Forelimb muscle (tissue), 1 donor: ENCODE measurements at regions not wholly inside any gene's neighbourhood (a gene's known extent, or its start where the extent isn't known, plus 50 kb on each side); places are given as distances from the start of the nearest gene placed in this dataset.

ENCODE experiments used
- DNase-seq: peaks from one replicate; pipeline ENCODE4 v3.0.0-alpha.2; 2013; ENCODE audit warnings: low read depth

GRCh38 chr2:193349642-193350041 lies 1154.9 kb upstream of the TMEFF2 start:
- DNase-seq = no peak

DNA sequence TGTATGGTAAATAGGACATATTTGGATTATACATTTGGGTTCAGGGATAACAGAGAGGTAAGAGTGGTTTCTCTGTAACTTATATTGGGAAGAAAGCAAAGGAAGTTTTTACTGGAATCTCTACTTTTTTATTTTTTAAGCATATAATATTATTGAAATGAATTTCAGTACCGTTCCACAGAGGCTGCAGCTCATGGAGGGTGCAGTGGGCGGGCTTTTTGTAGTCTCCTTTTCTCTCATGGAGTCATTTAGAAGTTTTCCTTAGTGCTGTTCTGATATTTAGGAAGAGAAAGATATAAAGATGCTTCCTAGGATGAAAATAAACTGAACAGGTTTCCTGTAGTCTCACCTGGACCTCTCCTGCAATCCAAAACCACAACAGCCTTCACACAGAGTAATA lies 1153.3 kb upstream of the TMEFF2 start:
- no peak for DNase-seq

- peak; percentile 17 for DNase-seq
These were observed 1142.0 kb upstream of the TMEFF2 start for GRCh38 chr2:193336781-193337180.

DNA sequence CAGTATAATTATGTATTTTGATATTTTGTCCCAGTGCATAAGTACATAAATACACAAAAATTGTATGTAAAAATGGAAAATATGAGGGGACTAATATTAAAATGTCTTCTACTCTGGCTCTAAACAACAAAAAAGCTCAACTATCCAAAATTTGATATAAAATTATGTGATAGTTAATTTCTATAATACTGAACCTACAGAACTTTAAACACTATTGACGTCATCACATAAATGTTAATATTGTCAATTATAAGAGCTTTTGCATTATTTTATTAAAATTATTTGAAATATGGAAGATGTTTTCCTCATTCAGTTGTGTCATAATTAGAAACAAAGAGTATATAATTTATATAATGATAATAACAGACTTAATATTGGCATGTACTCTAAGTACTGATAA lies 1139.7 kb upstream of the TMEFF2 start:
- DNase-seq = no peak

DNA sequence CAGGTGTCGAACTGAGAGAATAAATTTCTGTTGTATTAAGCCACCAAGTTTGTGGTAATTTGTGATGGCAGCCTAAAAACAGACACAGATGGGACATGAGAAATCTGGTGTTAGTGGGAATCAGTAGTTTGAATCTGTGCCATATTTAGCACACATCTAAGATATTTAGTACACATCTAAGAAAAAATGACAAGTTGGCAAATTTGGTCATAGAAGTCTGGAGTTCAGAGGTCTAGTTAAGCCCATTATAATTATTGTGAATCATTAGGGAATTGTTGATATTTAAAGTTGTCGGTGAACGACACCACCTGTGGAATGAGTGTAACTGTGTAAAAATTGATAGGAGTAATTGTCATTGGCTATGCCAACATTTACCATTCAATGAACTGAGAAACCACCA lies 1138.8 kb upstream of the TMEFF2 start:
- DNase-seq = no peak

GRCh38 chr2:193332941-193333340 lies 1138.2 kb upstream of the TMEFF2 start:
- DNase-seq = no peak

GRCh38 chr2:193331676-193332075 lies 1136.9 kb upstream of the TMEFF2 start:
- peak; percentile 24 for DNase-seq

DNA sequence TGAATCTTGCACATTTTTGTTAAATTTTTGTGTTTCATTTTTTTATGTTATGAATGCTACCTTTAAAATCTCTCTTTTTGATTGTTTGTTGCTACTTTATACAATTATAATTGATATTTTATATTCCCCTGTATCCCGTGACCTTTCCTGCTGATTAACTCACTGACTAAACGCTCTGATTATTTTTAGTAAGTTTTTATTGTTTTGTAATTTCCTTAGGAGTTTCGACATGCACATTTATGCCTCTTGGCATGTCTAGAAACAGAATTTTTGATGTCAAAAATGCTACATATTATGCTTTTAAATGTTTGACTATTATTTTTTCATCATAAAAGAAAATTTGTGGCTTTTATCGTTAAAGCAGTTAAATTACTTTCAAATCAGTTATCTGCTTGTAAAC lies 1131.6 kb upstream of the TMEFF2 start:
- DNase-seq = no peak

DNA sequence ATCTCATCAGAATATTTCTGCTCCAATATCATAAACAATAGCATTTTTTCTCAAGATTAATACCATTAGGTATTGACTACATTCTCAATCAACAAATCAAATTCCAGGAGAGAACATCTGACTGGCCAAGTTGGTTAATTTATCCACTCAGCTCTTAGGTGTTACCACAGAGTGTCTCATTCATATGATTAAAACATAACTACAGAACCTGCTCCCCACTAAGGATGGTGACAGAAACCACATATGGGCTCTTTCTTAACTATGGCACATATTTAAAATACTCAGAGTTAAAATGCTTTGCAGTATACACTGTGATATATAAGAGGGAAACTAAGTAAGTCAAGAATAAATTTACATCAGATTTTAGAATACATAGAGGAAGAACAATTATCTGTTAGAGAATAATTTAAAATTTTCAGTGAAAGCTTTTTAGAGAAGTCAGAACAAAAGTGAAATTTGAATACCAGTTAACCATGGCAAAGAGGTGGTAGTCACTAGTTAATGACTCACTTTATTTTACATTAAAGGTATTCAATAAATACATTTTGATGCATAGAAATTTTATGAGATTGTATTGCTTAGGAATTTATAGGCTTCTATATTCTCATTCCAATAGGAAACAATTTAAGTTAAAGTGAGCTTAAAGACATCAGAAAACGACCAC lies 1120.8 kb upstream of the TMEFF2 start:
- no peak for DNase-seq

GRCh38 chr2:193303464-193303863 lies 1108.7 kb upstream of the TMEFF2 start:
- DNase-seq = no peak

- no peak for DNase-seq
These were observed 1099.6 kb upstream of the TMEFF2 start for GRCh38 chr2:193294371-193294770.

DNA sequence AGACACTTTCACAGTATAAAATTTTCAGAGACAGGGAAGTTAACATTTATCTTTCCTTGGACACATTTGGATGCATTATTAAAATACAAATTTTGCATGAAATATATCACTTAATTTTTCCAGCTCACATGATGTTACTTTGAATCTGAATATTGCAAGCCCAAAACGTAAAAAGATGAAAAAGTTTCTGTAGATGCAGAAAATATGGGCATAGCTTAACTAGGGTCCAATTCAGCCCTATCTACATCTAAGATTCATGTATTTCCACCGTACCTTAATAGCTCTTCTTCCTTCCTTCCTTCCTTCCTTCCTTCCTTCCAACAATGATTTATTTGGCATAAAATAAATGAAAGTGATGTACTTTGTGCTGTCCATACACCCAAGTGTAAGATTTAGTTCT lies 1084.6 kb upstream of the TMEFF2 start:
- DNase-seq = no peak

- DNase-seq = no peak
These were observed 1082.3 kb upstream of the TMEFF2 start for GRCh38 chr2:193276988-193277387.

- no peak for DNase-seq
These were observed 1081.8 kb upstream of the TMEFF2 start for GRCh38 chr2:193276560-193276959.

DNA sequence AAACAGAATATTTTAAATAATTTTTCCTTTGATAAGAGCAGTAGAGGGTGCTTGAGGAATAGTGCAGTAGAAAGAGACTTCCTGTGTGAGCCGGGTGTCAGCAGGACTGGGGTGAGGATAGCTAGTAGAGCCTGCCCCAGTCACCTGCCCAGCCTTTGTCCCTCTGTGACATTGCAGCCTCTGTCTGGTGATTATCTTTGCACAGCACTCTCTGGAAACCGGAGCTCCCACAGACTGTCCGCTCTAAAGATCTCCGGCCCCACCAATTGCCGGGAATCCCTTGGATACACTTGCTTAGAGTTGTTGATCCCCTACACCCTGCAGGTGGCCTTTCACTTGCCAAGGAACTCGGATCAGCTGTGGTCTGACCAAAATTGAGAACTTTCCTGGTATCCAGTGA lies 1081.3 kb upstream of the TMEFF2 start:
- DNase-seq = no peak

- DNase-seq = no peak
These were observed 1077.3 kb upstream of the TMEFF2 start for GRCh38 chr2:193272011-193272410.

- DNase-seq = no peak
These were observed 1076.1 kb upstream of the TMEFF2 start for GRCh38 chr2:193270816-193271215.

- DNase-seq = no peak
These were observed 1072.8 kb upstream of the TMEFF2 start for GRCh38 chr2:193267496-193268002.

DNA sequence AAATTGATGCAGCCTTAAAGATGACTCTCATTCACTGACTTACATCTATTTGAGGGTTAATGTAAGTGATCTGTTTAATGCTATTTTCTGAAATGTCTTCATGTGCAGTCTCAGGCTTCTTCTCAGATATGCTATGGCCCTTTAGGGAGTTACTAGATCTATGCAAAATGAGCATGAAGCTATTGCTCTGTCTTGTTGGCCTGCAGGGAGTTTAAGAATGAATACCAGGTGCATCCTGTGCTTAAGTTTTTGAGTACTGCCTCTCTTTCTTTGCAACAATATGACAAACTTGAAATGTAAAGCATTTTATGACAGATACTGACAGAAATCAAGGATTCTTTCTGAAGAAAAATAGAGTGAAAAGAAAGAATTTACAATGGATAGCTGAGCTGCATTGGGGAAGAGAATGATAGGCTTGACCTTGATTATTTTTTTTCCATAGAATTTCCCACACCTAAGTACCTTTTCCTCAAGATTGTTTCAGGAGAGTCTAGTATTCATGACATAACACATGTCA lies 1058.3 kb upstream of the TMEFF2 start:
- DNase-seq = no peak

- DNase-seq = no peak
These were observed 1057.2 kb upstream of the TMEFF2 start for GRCh38 chr2:193251909-193252308.

DNA sequence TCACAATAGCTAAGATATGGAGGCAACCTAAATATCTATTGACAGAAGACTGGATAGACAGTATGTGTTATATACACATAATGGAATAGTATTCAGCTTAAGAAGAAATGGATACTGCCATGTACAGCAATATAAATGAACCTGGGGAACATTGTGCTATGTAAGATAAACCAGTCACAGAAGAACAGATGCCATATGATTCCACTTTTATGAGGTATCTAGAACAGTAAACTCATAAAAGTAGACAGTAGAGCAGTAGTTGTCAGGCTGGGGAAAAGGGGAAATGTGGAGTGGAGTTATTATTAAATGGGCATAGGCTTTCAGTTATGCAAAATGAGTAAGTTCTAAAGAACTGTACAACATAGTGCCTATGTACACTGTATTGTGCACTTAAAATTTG lies 1055.7 kb upstream of the TMEFF2 start:
- no peak for DNase-seq

DNA sequence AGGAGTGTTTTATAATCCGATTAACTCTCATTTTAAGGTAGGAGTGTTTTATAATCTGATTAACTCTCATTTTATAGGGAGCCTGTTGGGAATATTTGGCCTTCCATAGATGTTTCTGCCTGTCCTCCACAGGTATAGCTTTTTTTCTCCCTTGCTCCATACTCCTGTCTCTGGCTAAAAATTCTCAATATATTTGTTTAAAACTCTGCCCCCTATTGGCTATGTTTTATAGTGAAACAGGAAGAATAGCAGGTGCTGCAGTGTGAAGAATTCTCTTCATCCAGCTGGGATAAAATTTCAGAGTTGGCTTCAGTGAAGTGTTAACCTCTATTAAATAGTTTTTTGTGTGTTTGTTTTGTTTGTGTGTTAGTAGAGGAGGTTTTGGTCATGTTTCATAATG lies 1046.0 kb upstream of the TMEFF2 start:
- no peak for DNase-seq

GRCh38 chr2:193231634-193232033 lies 1036.9 kb upstream of the TMEFF2 start:
- no peak for DNase-seq

- DNase-seq = no peak
These were observed 1033.5 kb upstream of the TMEFF2 start for GRCh38 chr2:193228276-193228675.
